HFF-Myc (cell line): ENCODE measurements at regions not wholly inside any gene's neighbourhood (a gene's known extent, or its start where the extent isn't known, plus 50 kb on each side); places are given as distances from the start of the nearest gene placed in this dataset.

Experiments used
- DNase-seq: peaks from one replicate; pipeline ENCODE4 v3.0.0-alpha.2; 2011; ENCODE audit warnings: low read depth; ENCODE audit errors: extremely low read depth
- H3K4me3 ChIP-seq: replicated peaks from 2 replicates; pipeline ENCODE4 v1.5.1; 2011; ENCODE audit warnings: low read depth, mild to moderate bottlenecking, control low read depth, low read length
- CTCF ChIP-seq: IDR thresholded peaks from 2 replicates; pipeline ENCODE4 v1.5.1; 2012; ENCODE audit warnings: mild to moderate bottlenecking, low read depth, low read length, control low read depth; ENCODE audit errors: missing control alignments

GRCh38 chrX:25141684-25142083 lies 125.9 kb upstream of the ARX start:
- H3K4me3 ChIP-seq: no peak overlapping the region
- TF ChIP-seq CTCF: no peak
- DNase-seq: no peak

GRCh38 chrX:25131055-25131454 lies 115.3 kb upstream of the ARX start:
- H3K4me3 ChIP-seq: no peak overlapping the region
- DNase-seq: no peak
- TF ChIP-seq CTCF: no peak

- TF ChIP-seq CTCF: no peak
- H3K4me3 ChIP-seq: no peak overlapping the region
- no peak for DNase-seq
These were observed 114.9 kb upstream of the ARX start for GRCh38 chrX:25130619-25131018.

GRCh38 chrX:25125483-25125882 lies 109.7 kb upstream of the ARX start:
- no peak for DNase-seq
- TF ChIP-seq CTCF: no peak
- no peak overlapping the region for H3K4me3 ChIP-seq

- TF ChIP-seq CTCF: no peak
- DNase-seq: no peak
- H3K4me3 ChIP-seq: no peak overlapping the region
These were observed 108.6 kb upstream of the ARX start for GRCh38 chrX:25124391-25124790.

- TF ChIP-seq CTCF: no peak
- no peak overlapping the region for H3K4me3 ChIP-seq
- no peak for DNase-seq
These were observed 96.4 kb upstream of the ARX start for GRCh38 chrX:25112156-25112555.

- H3K4me3 ChIP-seq: no peak overlapping the region
- DNase-seq: no peak
- no peak for TF ChIP-seq CTCF
These were observed 92.7 kb upstream of the ARX start for GRCh38 chrX:25108481-25108880.
